Hematopoietic multipotent progenitor cell treated with erythropoietin and hydrocortisone succinate and interleukin-3 and kit ligand, for 17 days (in vitro differentiated cells): ENCODE measurements at regions not wholly inside any gene's neighbourhood (a gene's known extent, or its start where the extent isn't known, plus 50 kb on each side); places are given as distances from the start of the nearest gene placed in this dataset.
"Not testable (repeated sequence)": the region's sequence is repeated elsewhere in the genome, so short reads cannot be mapped to it uniquely, and the experiment has no call there.

Source experiments
- DNase-seq: peaks from one replicate; pipeline ENCODE4 v3.0.0-alpha.2; 2015; ENCODE audit warnings: low spot score

GRCh38 chr5:125476901-125477585, 730.6 kb upstream of the ZNF608 start:
- DNase-seq, result no peak

- no peak for DNase-seq
Measured at GRCh38 chr5:125477586-125477975, 731.1 kb upstream of the ZNF608 start.

GRCh38 chr5:125478599-125478998, 732.2 kb upstream of the ZNF608 start:
- no peak for DNase-seq

GRCh38 chr5:125480911-125481310, 734.5 kb upstream of the ZNF608 start:
- DNase-seq, result no peak

- DNase-seq, result no peak
Measured at GRCh38 chr5:125481506-125482465, 735.3 kb upstream of the ZNF608 start.

GRCh38 chr5:125483609-125484008, 737.2 kb upstream of the ZNF608 start:
- no peak for DNase-seq

GRCh38 chr5:125484272-125484741, 737.9 kb upstream of the ZNF608 start:
- DNase-seq, result no peak

- DNase-seq, result no peak
Measured at GRCh38 chr5:125484742-125485641, 738.6 kb upstream of the ZNF608 start.

- no peak for DNase-seq
Measured at GRCh38 chr5:125485771-125486170, 739.3 kb upstream of the ZNF608 start.

- no peak for DNase-seq
Measured at GRCh38 chr5:125486634-125487033, 740.2 kb upstream of the ZNF608 start.

- no peak for DNase-seq
Measured at GRCh38 chr5:125487231-125487630, 740.8 kb upstream of the ZNF608 start.

- DNase-seq, result not testable (repeated sequence)
Measured at GRCh38 chr5:125487652-125488051, 741.2 kb upstream of the ZNF608 start.

GRCh38 chr5:125489146-125489545, 742.7 kb upstream of the ZNF608 start:
- DNase-seq, result no peak

- no peak for DNase-seq
Measured at GRCh38 chr5:125491986-125492492, 745.6 kb upstream of the ZNF608 start.

- DNase-seq, result no peak
Measured at GRCh38 chr5:125492977-125493376, 746.5 kb upstream of the ZNF608 start.

GRCh38 chr5:125496393-125496792, 750.0 kb upstream of the ZNF608 start:
- DNase-seq, result no peak

- no peak for DNase-seq
Measured at GRCh38 chr5:125497651-125498050, 751.2 kb upstream of the ZNF608 start.

GRCh38 chr5:125499636-125500332, 753.3 kb upstream of the ZNF608 start:
- DNase-seq, result no peak

GRCh38 chr5:125501396-125501795, 755.0 kb upstream of the ZNF608 start:
- no peak for DNase-seq

- no peak for DNase-seq
Measured at GRCh38 chr5:125503946-125504345, 757.5 kb upstream of the ZNF608 start.

- DNase-seq, result no peak
Measured at GRCh38 chr5:125505115-125505514, 758.7 kb upstream of the ZNF608 start.
